Astrocyte of the spinal cord (primary cell): ENCODE measurements at regions not wholly inside any gene's neighbourhood (a gene's known extent, or its start where the extent isn't known, plus 50 kb on each side); places are given as distances from the start of the nearest gene placed in this dataset.

Experiments used
- DNase-seq: peaks from one replicate; pipeline ENCODE4 v3.0.0; 2011; ENCODE audit warnings: low read depth, low spot score
- H3K4me3 ChIP-seq: 2 replicates; pipeline ENCODE4 v1.5.1; 2011; ENCODE audit warnings: low read depth, mild to moderate bottlenecking, low read length, moderate library complexity
- in situ Hi-C: cut with HindIII; loops from 2 replicates; pipeline ENCODE4 v1.10.0; 2017; ENCODE audit warnings: low sequenced_read_pairs
- TF ChIP-seq, protein P1 (sequence below): IDR thresholded peaks from 2 replicates; pipeline ENCODE4 v1.5.1; 2012; ENCODE audit warnings: low read depth, mild to moderate bottlenecking, low read length, inconsistent platforms

DNA sequence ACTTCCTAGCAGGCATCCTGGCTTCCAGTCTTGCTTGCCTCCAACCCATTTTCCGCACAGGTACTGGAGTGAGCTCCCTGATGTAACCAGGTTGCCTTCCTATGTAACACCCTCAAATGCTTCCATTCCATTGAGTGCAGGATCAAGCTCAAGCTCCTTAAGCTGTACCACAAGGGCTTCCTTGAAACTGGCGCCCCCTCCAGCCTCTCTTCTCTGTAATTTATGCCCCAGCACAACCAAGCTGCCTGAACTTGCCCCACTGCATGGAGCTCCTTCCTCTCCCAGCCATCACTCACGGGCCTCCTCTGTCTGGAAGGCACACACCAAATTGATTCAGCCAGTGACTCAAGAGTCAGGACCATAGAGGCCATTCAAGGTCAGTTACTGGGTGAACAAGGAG, 234.8 kb upstream of the RPL38 start:
- H3K4me3 ChIP-seq = no peak overlapping the region
- TF ChIP-seq, protein P1, sequence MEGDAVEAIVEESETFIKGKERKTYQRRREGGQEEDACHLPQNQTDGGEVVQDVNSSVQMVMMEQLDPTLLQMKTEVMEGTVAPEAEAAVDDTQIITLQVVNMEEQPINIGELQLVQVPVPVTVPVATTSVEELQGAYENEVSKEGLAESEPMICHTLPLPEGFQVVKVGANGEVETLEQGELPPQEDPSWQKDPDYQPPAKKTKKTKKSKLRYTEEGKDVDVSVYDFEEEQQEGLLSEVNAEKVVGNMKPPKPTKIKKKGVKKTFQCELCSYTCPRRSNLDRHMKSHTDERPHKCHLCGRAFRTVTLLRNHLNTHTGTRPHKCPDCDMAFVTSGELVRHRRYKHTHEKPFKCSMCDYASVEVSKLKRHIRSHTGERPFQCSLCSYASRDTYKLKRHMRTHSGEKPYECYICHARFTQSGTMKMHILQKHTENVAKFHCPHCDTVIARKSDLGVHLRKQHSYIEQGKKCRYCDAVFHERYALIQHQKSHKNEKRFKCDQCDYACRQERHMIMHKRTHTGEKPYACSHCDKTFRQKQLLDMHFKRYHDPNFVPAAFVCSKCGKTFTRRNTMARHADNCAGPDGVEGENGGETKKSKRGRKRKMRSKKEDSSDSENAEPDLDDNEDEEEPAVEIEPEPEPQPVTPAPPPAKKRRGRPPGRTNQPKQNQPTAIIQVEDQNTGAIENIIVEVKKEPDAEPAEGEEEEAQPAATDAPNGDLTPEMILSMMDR = no peak
- no peak for DNase-seq
- in situ Hi-C loops = no loop called here

DNA sequence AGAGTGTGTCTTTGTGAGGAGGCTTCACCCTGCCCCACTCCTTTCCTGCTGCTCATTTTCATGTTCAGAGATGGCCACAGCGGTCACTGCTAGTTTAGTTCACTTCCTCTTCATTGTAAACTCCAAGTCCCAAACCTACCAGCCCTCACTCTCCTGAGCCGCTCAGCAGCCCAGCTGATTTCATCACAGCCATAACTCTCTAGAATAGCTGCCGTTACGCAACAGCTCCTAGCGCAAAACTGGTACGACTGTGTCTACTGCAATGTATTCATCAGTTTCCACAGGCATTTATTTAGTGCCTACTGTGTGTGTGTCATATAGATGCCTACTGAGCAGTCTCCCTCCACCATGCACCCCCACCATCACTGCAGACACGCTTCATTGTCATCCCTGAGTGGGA, 233.5 kb upstream of the RPL38 start:
- H3K4me3 ChIP-seq = no peak overlapping the region
- TF ChIP-seq, protein P1 = no peak
- in situ Hi-C loops = no loop called here
- no peak for DNase-seq

DNA sequence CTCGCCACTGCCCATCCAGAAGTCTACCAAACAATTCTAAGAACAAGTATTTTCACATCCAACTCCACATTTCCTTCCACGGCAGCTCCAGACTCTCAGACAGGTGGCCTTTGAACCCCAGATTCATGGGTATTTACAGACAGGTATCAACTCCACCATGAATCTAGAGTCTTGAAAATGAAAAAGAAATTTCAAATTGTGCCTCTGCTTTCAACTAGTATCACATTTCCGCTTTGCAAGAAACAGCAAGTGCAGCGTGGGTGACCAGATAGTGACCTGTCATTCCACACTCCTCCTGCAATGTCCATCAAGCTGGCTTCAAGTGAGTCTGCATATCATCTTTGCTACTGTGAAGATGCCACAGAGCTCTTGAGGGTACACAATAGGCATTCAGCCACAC, 232.4 kb upstream of the RPL38 start:
- TF ChIP-seq, protein P1 = no peak
- in situ Hi-C loops = no loop called here
- no peak for DNase-seq

DNA sequence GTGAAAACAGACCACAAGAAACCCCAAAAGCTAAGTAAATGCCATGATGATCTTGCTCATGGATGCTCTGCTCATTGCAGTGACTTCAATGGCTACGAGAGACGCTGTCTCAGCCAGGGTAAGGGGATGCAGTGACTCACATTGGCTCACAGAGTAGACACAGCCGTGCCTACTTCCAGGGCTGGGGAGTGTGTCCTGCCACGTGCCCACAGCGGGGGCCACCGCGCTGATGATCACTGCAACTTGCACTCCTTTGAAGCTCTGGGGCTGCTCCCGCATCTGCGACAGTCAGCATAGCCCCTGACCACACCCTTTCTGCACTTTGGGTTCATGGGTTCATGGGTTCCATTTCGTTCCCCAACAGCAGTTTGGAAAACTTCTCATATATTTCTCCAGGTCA, 231.4 kb upstream of the RPL38 start:
- H3K4me3 ChIP-seq = no peak overlapping the region
- DNase-seq = no peak
- in situ Hi-C loops = no loop called here
- TF ChIP-seq, protein P1 = no peak

More for the DNA sequence above, 232.4 kb upstream of the RPL38 start:
- H3K4me3 ChIP-seq = no peak overlapping the region

DNA sequence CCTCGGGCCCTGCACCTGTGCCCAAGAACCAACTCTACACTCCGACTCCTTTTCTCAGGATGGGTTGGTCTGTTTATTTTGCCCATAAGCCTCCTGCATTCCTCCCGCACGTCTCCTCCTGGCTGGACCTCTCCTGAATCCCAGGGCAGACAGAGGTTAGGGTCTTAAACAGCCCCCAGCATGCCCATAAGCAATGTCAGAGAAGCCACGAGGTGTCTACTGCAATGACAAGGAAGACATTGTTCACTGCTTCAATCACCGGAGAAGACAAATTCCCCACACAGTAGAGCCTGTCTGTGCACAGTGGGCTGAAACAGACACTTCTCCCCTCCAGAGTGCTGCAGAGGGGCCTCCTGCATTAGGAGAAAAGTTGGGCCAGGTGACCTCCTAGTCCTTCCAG, 230.6 kb upstream of the RPL38 start:
- no peak overlapping the region for H3K4me3 ChIP-seq
- TF ChIP-seq, protein P1 = no peak
- DNase-seq = no peak
- in situ Hi-C loops = no loop called here

DNA sequence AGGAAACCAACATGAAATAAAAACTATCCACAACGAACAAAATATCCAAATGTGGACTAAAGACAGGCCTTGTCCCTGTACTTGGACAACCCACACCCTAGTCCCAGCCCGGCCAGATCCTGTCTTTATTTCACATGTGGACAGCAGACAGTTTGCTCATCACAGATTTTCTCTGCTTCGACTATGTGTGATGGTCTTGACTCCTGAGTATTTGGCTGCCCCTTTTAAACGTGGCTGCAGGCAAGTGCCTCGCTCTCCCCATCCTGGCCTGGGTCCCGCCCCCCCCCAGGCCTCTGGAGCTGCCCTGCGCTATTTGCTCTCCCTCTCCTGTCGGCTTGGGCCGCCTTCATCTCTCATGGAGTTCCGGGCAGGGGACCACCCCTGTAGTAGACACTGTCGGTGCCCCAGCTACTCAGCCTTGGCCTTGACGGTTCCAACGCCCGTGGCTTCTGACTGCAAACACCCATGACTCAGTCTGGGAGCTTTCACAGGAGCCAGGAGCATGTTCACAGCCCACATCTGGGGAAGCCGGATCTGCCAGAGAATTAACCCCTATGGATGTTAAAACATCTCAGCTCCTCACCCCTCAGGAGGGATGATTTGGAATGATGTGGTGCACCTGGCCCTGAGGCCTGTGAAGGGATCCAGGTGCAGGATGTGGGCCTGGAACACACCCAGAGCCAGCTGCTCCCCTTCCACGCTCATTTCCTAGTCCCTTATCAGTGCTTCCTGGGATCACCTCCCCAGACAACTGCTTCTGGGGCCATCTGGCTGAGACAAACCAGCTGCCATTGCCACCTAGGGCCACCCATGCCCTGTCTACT, 229.7 kb upstream of the RPL38 start:
- TF ChIP-seq, protein P1 = no peak
- H3K4me3 ChIP-seq = no peak overlapping the region
- DNase-seq = no peak
- in situ Hi-C loops = no loop called here
